IMR-90 (cell line): ENCODE measurements at regions not wholly inside any gene's neighbourhood (a gene's known extent, or its start where the extent isn't known, plus 50 kb on each side); places are given as distances from the start of the nearest gene placed in this dataset.

Source experiments
- ATAC-seq: fragments of 200-7000 bp; cut with Tn5 transposase; 2 replicates; pipeline ENCODE4 v1.9.1; 2020; ENCODE audit warnings: low read depth, mild to moderate bottlenecking, moderate library complexity
- BruUV-seq: library from RNA; stranded (reverse); fragments of 400-500 nt; replicated peaks from 2 replicates; lab custom pipeline; 2021; lab: Mats Ljungman, UMichigan
- CTCF ChIA-PET: fragments of 300-600 bp; formaldehyde crosslinking; extraction: SDS; loops from one replicate; lab custom pipeline; 2021; ENCODE audit warnings: antibody characterized with exemption; lab: Yijun Ruan, JAX
- POLR2A ChIA-PET: fragments of 300-600 bp; sonication (Branson Sonifier 250); formaldehyde crosslinking; loops from one replicate; lab custom pipeline; 2022; ENCODE audit warnings: antibody characterized with exemption; ENCODE audit not compliant: unreplicated experiment; lab: Charles Lee
- DNase-seq: peaks from one replicate; pipeline ENCODE4 v3.0.0; 2013
- H2AFZ ChIP-seq: replicated peaks from 2 replicates; pipeline ENCODE3; 2013; ENCODE audit warnings: low read length, mild to moderate bottlenecking; ENCODE audit not compliant: poor library complexity
- H2AK5ac ChIP-seq: 2 replicates; pipeline ENCODE4 v1.6.1; 2013; ENCODE audit warnings: low read depth, low read length, inconsistent platforms
- H2AK9ac ChIP-seq: replicated peaks from 2 replicates; pipeline ENCODE3; 2013; ENCODE audit warnings: mild to moderate bottlenecking, low read depth, low read length, moderate library complexity; ENCODE audit not compliant: poor library complexity
- H2BK120ac ChIP-seq: 2 replicates; pipeline ENCODE4 v1.6.1; 2013; ENCODE audit warnings: low read depth, low read length, inconsistent platforms
- H2BK15ac ChIP-seq: 3 replicates; pipeline ENCODE4 v1.6.1; 2013; ENCODE audit warnings: low read depth, low read length, inconsistent platforms
- H2BK20ac ChIP-seq: 2 replicates; pipeline ENCODE4 v1.6.1; 2013; ENCODE audit warnings: low read depth, mild to moderate bottlenecking, inconsistent platforms, low read length, moderate library complexity
- H2BK5ac ChIP-seq: 2 replicates; pipeline ENCODE4 v1.6.1; 2013; ENCODE audit warnings: mild to moderate bottlenecking, low read depth, low read length, inconsistent platforms; ENCODE audit not compliant: poor library complexity, severe bottlenecking
- H3K14ac ChIP-seq: replicated peaks from 2 replicates; pipeline ENCODE4 v1.6.1; 2013; ENCODE audit warnings: low read depth, low read length, inconsistent platforms
- H3K18ac ChIP-seq: 2 replicates; pipeline ENCODE4 v1.6.1; 2013; ENCODE audit warnings: low read depth, low read length, control low read depth
- H3K23ac ChIP-seq: 2 replicates; pipeline ENCODE4 v1.6.1; 2013; ENCODE audit warnings: low read depth, low read length, inconsistent platforms
- H3K27ac ChIP-seq: 2 replicates; pipeline ENCODE4 v1.5.1; 2013; ENCODE audit warnings: mild to moderate bottlenecking, control low read depth, low read length; ENCODE audit not compliant: insufficient read depth
- H3K27me3 ChIP-seq: 2 replicates; pipeline ENCODE4 v1.6.1; 2013; ENCODE audit warnings: low read length; ENCODE audit not compliant: control insufficient read depth, insufficient read depth
- H3K36me3 ChIP-seq: 2 replicates; pipeline ENCODE4 v1.6.1; 2013; ENCODE audit warnings: low read length, mixed read lengths; ENCODE audit not compliant: control insufficient read depth, insufficient read depth
- H3K4ac ChIP-seq: 2 replicates; pipeline ENCODE4 v1.6.1; 2013; ENCODE audit warnings: low read depth, low read length, inconsistent platforms
- H3K4me1 ChIP-seq: 2 replicates; pipeline ENCODE4 v1.6.1; 2013; ENCODE audit warnings: low read length, mixed read lengths; ENCODE audit not compliant: control insufficient read depth, insufficient read depth
- H3K4me2 ChIP-seq: 2 replicates; pipeline ENCODE4 v1.6.1; 2013; ENCODE audit warnings: low read depth, mild to moderate bottlenecking, control low read depth, low read length, moderate library complexity
- H3K4me3 ChIP-seq: 2 replicates; pipeline ENCODE4 v1.5.1; 2013; ENCODE audit warnings: low read depth, mild to moderate bottlenecking, control low read depth, low read length, moderate library complexity; ENCODE audit not compliant: insufficient read depth
- H3K56ac ChIP-seq: 2 replicates; pipeline ENCODE4 v1.6.1; 2013; ENCODE audit warnings: low read length, inconsistent platforms; ENCODE audit not compliant: insufficient read depth; ENCODE audit errors: extremely low read depth
- H3K79me1 ChIP-seq, 2 experiments: 2 replicates each; pipeline ENCODE4 v1.6.1; 2013; ENCODE audit warnings: low read length in 2 of 2, inconsistent platforms in 1 of 2, low read depth in 1 of 2
- H3K9ac ChIP-seq: 2 replicates; pipeline ENCODE4 v1.6.1; 2013; ENCODE audit warnings: low read depth, low read length, control low read depth
- H3K9me1 ChIP-seq: 2 replicates; pipeline ENCODE4 v1.6.1; 2013; ENCODE audit warnings: low read length, inconsistent platforms; ENCODE audit not compliant: insufficient read depth
- H3K9me3 ChIP-seq: 2 replicates; pipeline ENCODE4 v1.6.1; 2013; ENCODE audit warnings: low read length; ENCODE audit not compliant: control insufficient read depth, insufficient read depth
- H4K20me1 ChIP-seq: 2 replicates; pipeline ENCODE4 v1.6.1; 2013; ENCODE audit warnings: low read length, inconsistent platforms; ENCODE audit not compliant: insufficient read depth
- H4K5ac ChIP-seq: 2 replicates; pipeline ENCODE4 v1.6.1; 2013; ENCODE audit warnings: mild to moderate bottlenecking, low read depth, low read length, control low read depth
- H4K8ac ChIP-seq, 2 experiments: 2 replicates each; pipeline ENCODE4 v1.6.1; 2013; ENCODE audit warnings: low read depth in 2 of 2, low read length in 2 of 2, control low read depth in 1 of 2, inconsistent platforms in 1 of 2
- H4K91ac ChIP-seq: 2 replicates; pipeline ENCODE4 v1.6.1; 2013; ENCODE audit warnings: low read depth, low read length, inconsistent platforms; ENCODE audit not compliant: insufficient read depth
- RFX5 ChIP-seq: IDR thresholded peaks from 2 replicates; pipeline ENCODE4 v1.8.0; 2012; ENCODE audit warnings: low read depth, mild to moderate bottlenecking, low read length, moderate library complexity
- WGBS, 2 experiments: methylation state at CpG; one replicate each; pipeline versions ENCODE4 v1.1.5 to v1.1.7; 2013; ENCODE audit warnings: missing lambda C conversion rate in 2 of 2; ENCODE audit not compliant: insufficient read length in 1 of 2; ENCODE audit errors: extremely low coverage in 2 of 2; 5-methylcytosine and 5-hydroxymethylcytosine counted together
- dilution Hi-C: fragments of 300-500 bp; cut with HindIII; formaldehyde crosslinking; loops from one replicate; pipeline ENCODE4 v1.14.3; 2018; ENCODE audit warnings: low sequenced_read_pairs; ENCODE audit not compliant: unreplicated experiment
- in situ Hi-C: fragments of 300-500 bp; cut with MboI; formaldehyde crosslinking; loops from 3 replicates; pipeline ENCODE4 v1.14.3; 2019; ENCODE audit warnings: low sequenced_read_pairs, inconsistent platforms, mixed read lengths
- intact Hi-C: fragments of 100-400 bp; cut with micrococcal nuclease; formaldehyde crosslinking; loops from 2 replicates; pipeline ENCODE4 v1.10.0; 2022
- TF ChIP-seq, protein P1 (sequence below): conservative IDR thresholded peaks from 2 replicates; pipeline ENCODE4 v1.5.1; 2012; ENCODE audit warnings: mild to moderate bottlenecking, low read depth, low read length, improper control_type of control experiment

DNA sequence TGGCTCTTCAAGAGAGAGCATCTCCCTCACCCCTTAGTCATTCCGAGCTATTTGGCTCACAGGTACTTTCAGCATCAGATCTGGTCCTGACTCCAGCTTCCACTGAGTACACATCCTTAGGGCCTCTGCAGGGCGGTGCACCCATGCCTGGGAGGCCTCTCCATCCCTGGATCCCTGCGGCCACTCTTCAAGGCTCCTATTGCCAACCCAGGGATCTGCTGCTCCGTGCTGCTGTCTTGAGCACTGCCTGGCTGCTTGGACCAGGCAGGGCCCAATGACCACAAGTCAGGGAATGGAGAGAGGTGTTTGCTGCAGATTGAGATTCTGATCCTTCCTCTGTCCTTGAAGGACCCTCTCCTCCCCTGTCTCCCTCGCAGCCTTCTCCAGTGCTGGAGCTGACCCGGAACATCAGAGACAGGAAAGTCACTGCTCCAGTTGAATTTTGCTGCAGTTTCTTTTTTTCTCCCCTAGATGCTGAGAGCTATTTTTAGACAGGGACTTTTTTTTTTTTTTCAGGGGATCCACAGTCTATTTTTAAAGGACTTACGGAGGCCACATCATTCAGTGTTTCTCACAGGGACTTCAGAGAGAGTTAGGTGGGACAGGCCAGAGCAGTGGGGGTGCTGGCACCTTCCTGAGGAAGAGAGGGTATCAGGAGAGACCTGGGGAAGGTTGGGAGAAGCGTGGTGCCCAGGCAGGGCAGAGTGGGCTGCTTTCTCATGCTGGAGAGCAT lies 50.1 kb upstream of the KCNA1 start:
- H2AFZ ChIP-seq = no peak overlapping the region
- no peak overlapping the region for H3K18ac ChIP-seq
- ChIA-PET POLR2A (no interaction called here), CTCF (interaction anchor here (0.6 to 1.5 kb wide), 2 partner anchors 141 to 227 kb away, joined by 3 read pairs; no protein-coding TSS in a partner anchor)
- ATAC-seq (no peak), DNase-seq (no peak)
- H2BK15ac ChIP-seq = no peak overlapping the region
- no peaks in the 10 kb centered on the region for H3K36me3 ChIP-seq
- no peak overlapping the region for H2BK5ac ChIP-seq
- no TSS peak for BruUV-seq
- H3K14ac ChIP-seq = no peak overlapping the region
- H3K79me1 ChIP-seq = no peaks in the 10 kb centered on the region
- H2BK20ac ChIP-seq = no peak overlapping the region
- no peak overlapping the region for H4K8ac ChIP-seq
- H3K4me2 ChIP-seq = no peak overlapping the region
- H4K20me1 ChIP-seq = no peaks in the 10 kb centered on the region
- H3K4ac ChIP-seq = no peak overlapping the region
- H4K5ac ChIP-seq = no peak overlapping the region
- WGBS, 2 experiments = no CpG with 5 or more reads among the region's 8 CpGs
- H3K4me1 ChIP-seq = no peaks in the 10 kb centered on the region
- H4K91ac ChIP-seq = no peak overlapping the region
- no peak overlapping the region for H2BK120ac ChIP-seq
- H3K56ac ChIP-seq = no peak overlapping the region
- no peak overlapping the region for H2AK9ac ChIP-seq
- H2AK5ac ChIP-seq = no peak overlapping the region
- no peaks in the 10 kb centered on the region for H3K9me1 ChIP-seq
- dilution Hi-C loops = no loop called here
- no peak overlapping the region for H3K9ac ChIP-seq
- H3K27me3 ChIP-seq = peaks cover 36% of the 10 kb centered on the region
- TF ChIP-seq, protein P1, sequence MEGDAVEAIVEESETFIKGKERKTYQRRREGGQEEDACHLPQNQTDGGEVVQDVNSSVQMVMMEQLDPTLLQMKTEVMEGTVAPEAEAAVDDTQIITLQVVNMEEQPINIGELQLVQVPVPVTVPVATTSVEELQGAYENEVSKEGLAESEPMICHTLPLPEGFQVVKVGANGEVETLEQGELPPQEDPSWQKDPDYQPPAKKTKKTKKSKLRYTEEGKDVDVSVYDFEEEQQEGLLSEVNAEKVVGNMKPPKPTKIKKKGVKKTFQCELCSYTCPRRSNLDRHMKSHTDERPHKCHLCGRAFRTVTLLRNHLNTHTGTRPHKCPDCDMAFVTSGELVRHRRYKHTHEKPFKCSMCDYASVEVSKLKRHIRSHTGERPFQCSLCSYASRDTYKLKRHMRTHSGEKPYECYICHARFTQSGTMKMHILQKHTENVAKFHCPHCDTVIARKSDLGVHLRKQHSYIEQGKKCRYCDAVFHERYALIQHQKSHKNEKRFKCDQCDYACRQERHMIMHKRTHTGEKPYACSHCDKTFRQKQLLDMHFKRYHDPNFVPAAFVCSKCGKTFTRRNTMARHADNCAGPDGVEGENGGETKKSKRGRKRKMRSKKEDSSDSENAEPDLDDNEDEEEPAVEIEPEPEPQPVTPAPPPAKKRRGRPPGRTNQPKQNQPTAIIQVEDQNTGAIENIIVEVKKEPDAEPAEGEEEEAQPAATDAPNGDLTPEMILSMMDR = no peak
- no peak for TF ChIP-seq RFX5
- H3K27ac ChIP-seq = no peak overlapping the region
- in situ Hi-C loops = loop anchor here (5.0 kb wide), 2 partner anchors 143 to 218 kb away; no protein-coding TSS in a partner anchor
- intact Hi-C loops = loop anchor here (5.0 kb wide), 2 partner anchors 563 to 933 kb away; no protein-coding TSS in a partner anchor
- H3K23ac ChIP-seq = no peak overlapping the region
- no peaks in the 10 kb centered on the region for H3K9me3 ChIP-seq
- H3K4me3 ChIP-seq = no peak overlapping the region
